GM23338 (cell line): ENCODE measurements at regions not wholly inside any gene's neighbourhood (a gene's known extent, or its start where the extent isn't known, plus 50 kb on each side); places are given as distances from the start of the nearest gene placed in this dataset.

ENCODE experiments used
- CREB1 ChIP-seq: fragments of 250-450 bp; sonication (Bioruptor Pico); IDR thresholded peaks from 2 replicates; pipeline ENCODE4 v1.5.0; 2020; ENCODE audit warnings: low read depth, mild to moderate bottlenecking, moderate library complexity
- EZH2phosphoT487 ChIP-seq: fragments of 200-600 bp; sonication (generic); IDR thresholded peaks from one replicate; pipeline ENCODE4 v1.8.1; 2018; ENCODE audit warnings: antibody characterized with exemption; ENCODE audit not compliant: unreplicated experiment
- JUNB ChIP-seq: IDR thresholded peaks from one replicate; pipeline ENCODE4 v1.6.1; 2016; ENCODE audit warnings: antibody characterized with exemption; ENCODE audit not compliant: unreplicated experiment
- POLR2AphosphoS5 ChIP-seq: IDR thresholded peaks from 2 replicates; pipeline ENCODE4 v1.6.1; 2016; ENCODE audit warnings: antibody characterized with exemption, low read depth
- TF ChIP-seq, protein P1 (sequence below), 2 experiments: fragments of 200-600 bp in 1 of 2; sonication (generic) in 1 of 2; conservative IDR thresholded peaks; 2 replicates each; pipeline versions ENCODE4 v1.5.1 to v1.6.1; 2016 to 2017; ENCODE audit warnings: antibody characterized with exemption in 2 of 2, low read depth in 2 of 2, mild to moderate bottlenecking in 2 of 2, moderate library complexity in 1 of 2

DNA sequence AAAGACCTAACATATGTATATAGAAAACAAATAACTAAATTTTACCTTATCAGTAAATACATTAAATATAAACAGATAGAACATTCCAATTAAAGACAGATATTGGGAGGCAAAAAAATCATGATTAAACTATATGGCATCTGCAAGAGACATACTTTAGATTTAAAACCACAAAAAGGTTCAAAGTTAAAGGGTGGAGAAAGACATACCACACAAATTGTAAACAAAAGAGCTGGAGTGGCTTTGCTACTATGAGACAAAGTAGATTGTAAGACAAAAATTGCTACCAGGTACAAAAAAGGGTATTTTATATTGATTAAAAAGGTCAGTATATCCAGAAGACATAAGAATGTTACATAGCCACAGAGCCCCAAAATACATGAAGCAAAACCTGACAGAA lies 200.2 kb downstream of the KCNRG start:
- TF ChIP-seq, protein P1, sequence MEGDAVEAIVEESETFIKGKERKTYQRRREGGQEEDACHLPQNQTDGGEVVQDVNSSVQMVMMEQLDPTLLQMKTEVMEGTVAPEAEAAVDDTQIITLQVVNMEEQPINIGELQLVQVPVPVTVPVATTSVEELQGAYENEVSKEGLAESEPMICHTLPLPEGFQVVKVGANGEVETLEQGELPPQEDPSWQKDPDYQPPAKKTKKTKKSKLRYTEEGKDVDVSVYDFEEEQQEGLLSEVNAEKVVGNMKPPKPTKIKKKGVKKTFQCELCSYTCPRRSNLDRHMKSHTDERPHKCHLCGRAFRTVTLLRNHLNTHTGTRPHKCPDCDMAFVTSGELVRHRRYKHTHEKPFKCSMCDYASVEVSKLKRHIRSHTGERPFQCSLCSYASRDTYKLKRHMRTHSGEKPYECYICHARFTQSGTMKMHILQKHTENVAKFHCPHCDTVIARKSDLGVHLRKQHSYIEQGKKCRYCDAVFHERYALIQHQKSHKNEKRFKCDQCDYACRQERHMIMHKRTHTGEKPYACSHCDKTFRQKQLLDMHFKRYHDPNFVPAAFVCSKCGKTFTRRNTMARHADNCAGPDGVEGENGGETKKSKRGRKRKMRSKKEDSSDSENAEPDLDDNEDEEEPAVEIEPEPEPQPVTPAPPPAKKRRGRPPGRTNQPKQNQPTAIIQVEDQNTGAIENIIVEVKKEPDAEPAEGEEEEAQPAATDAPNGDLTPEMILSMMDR (conservative IDR thresholded peaks at IDR 0.05; ENCODE audit: low read depth in 2 of 2) = no peak
- TF ChIP-seq EZH2phosphoT487 (no peak), CREB1 (CRISPR knock-in tag) (no peak), JUNB (no peak), POLR2AphosphoS5 (no peak)
